DND-41 (cell line): ENCODE measurements at regions not wholly inside any gene's neighbourhood (a gene's known extent, or its start where the extent isn't known, plus 50 kb on each side); places are given as distances from the start of the nearest gene placed in this dataset.
"Not testable (repeated sequence)": the region's sequence is repeated elsewhere in the genome, so short reads cannot be mapped to it uniquely, and the experiment has no call there.

ENCODE experiments used
- ATAC-seq: fragments of 200-7000 bp; cut with Tn5 transposase; 3 replicates; pipeline ENCODE4 v1.9.1; 2021; ENCODE audit warnings: low read depth; ENCODE audit not compliant: insufficient read depth
- DNase-seq: peaks from one replicate; pipeline ENCODE4 v3.0.0-alpha.2; 2020
- H2AFZ ChIP-seq: 2 replicates; pipeline ENCODE4 v1.6.0; 2012; ENCODE audit warnings: low read depth, low read length
- H3K27ac ChIP-seq: 2 replicates; pipeline ENCODE4 v1.5.1; 2012; ENCODE audit warnings: low read length, inconsistent platforms
- H3K27me3 ChIP-seq: fragments of 200-600 bp; sonication (generic); 2 replicates; pipeline ENCODE4 v1.6.0; 2012; ENCODE audit warnings: low read length, mild to moderate bottlenecking, inconsistent platforms; ENCODE audit not compliant: insufficient read depth, poor library complexity
- H3K36me3 ChIP-seq: 2 replicates; pipeline ENCODE4 v1.5.1; 2012; ENCODE audit warnings: low read length, inconsistent platforms; ENCODE audit not compliant: insufficient read depth
- H3K4me1 ChIP-seq: 2 replicates; pipeline ENCODE4 v1.5.1; 2012; ENCODE audit warnings: mild to moderate bottlenecking, low read length; ENCODE audit not compliant: insufficient read depth
- H3K4me2 ChIP-seq: 2 replicates; pipeline ENCODE4 v1.6.0; 2012; ENCODE audit warnings: mild to moderate bottlenecking, moderate library complexity, low read length, inconsistent platforms; ENCODE audit not compliant: insufficient read depth
- H3K4me3 ChIP-seq, 2 experiments: fragments of 200-600 bp in 1 of 2; shearing (Covaris generic) in 1 of 2; 2 replicates each; pipeline ENCODE4 v1.5.1; 2012 to 2016; ENCODE audit warnings: inconsistent platforms in 2 of 2, low read length in 2 of 2, mild to moderate bottlenecking in 2 of 2, low read depth in 1 of 2, moderate library complexity in 1 of 2
- H3K79me2 ChIP-seq: 2 replicates; pipeline ENCODE4 v1.6.0; 2012; ENCODE audit warnings: low read length, inconsistent platforms; ENCODE audit not compliant: insufficient read depth
- H3K9ac ChIP-seq: 2 replicates; pipeline ENCODE4 v1.6.0; 2012; ENCODE audit warnings: low read depth, mild to moderate bottlenecking, inconsistent platforms, low read length, moderate library complexity
- H3K9me3 ChIP-seq: 2 replicates; pipeline ENCODE4 v1.5.1; 2012; ENCODE audit warnings: low read length, moderate library complexity, mild to moderate bottlenecking, inconsistent platforms; ENCODE audit not compliant: insufficient read depth, severe bottlenecking
- H4K20me1 ChIP-seq: 2 replicates; pipeline ENCODE4 v1.6.0; 2012; ENCODE audit warnings: low read length; ENCODE audit not compliant: insufficient read depth
- EZH2 ChIP-seq: IDR thresholded peaks from 3 replicates; pipeline ENCODE4 v1.6.1; 2012; ENCODE audit warnings: borderline replicate concordance, low read depth, mild to moderate bottlenecking, moderate library complexity, low read length, inconsistent platforms; ENCODE audit not compliant: severe bottlenecking
- TF ChIP-seq, protein P1 (sequence below): IDR thresholded peaks from 2 replicates; pipeline ENCODE4 v1.5.1; 2012; ENCODE audit warnings: borderline replicate concordance, low read length, moderate library complexity, mild to moderate bottlenecking; ENCODE audit not compliant: poor library complexity, severe bottlenecking; ENCODE audit errors: extremely low read depth

DNA sequence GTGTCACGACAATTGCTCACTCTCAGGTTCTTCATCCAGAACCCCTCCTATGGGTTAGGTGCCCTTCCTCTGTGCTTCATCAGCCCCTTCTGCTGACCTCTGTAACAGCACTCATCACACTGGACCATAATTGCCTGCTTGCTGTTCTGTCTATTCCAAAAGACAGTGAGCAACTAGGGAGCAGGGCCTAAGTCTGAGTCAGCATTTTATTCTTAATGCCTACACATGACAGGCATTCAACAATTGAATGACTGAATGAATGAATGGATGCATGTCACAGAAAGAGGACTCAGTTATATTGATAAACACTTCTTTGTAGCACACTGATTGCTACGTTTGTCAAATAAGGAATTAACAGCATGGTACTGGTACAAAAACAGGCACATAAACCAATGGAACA lies 317.0 kb downstream of the ZIC3 start:
- Histone ChIP-seq H2AFZ (no peak overlapping the region), H3K4me2 (no peak overlapping the region), H3K4me3 (no peak overlapping the region), H3K36me3 (no peaks in the 10 kb centered on the region), H3K79me2 (no peaks in the 10 kb centered on the region), H4K20me1 (no peaks in the 10 kb centered on the region), H3K27me3 (no peaks in the 10 kb centered on the region), H3K9me3 (no peaks in the 10 kb centered on the region), H3K9ac (no peak overlapping the region), H3K27ac (no peak overlapping the region), H3K4me1 (no peaks in the 10 kb centered on the region)
- ATAC-seq (no peak), DNase-seq (no peak)
- TF ChIP-seq, protein P1, sequence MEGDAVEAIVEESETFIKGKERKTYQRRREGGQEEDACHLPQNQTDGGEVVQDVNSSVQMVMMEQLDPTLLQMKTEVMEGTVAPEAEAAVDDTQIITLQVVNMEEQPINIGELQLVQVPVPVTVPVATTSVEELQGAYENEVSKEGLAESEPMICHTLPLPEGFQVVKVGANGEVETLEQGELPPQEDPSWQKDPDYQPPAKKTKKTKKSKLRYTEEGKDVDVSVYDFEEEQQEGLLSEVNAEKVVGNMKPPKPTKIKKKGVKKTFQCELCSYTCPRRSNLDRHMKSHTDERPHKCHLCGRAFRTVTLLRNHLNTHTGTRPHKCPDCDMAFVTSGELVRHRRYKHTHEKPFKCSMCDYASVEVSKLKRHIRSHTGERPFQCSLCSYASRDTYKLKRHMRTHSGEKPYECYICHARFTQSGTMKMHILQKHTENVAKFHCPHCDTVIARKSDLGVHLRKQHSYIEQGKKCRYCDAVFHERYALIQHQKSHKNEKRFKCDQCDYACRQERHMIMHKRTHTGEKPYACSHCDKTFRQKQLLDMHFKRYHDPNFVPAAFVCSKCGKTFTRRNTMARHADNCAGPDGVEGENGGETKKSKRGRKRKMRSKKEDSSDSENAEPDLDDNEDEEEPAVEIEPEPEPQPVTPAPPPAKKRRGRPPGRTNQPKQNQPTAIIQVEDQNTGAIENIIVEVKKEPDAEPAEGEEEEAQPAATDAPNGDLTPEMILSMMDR = no peak
- no peak for TF ChIP-seq EZH2

DNA sequence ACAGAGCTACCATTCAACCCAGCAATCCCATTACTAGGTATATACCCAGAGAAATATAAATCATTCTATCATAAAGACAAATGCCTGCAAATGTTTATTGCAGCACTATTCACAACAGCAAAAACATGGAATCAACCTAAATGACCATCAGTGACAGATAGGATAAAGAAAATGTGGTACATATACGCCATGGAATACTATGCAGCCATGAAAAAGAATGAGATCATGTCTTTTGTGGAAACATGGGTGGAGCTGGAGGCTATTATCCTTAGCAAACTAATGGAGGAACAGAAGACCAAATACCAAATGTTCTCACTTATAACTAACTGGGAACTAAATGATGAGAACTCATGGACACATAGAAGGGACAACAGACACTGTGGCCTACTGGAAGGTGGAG lies 318.9 kb downstream of the ZIC3 start:
- H3K9ac ChIP-seq, H3K9me3 ChIP-seq: not testable (repeated sequence)

DNA sequence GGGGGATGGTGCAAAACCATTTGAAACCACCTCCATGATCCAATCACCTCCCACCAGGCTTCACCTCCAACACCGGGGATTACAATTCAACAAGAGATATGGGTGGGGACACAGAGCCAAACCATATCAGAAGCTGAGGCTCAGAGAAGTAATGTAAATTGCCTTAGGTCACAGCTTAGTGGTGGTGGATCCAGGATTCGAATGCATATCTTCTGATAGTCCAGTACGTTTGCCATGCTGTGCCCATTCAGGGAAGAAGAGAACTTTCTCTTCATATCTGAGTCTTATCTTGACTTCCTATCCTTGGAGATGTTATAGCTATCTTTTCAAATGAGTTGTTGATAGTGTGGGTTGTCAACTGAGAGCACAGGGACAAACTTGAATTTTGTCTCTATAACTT lies 325.5 kb downstream of the ZIC3 start:
- Histone ChIP-seq H4K20me1 (no peaks in the 10 kb centered on the region), H3K4me3 (no peak overlapping the region), H3K4me2 (no peak overlapping the region), H3K36me3 (no peaks in the 10 kb centered on the region), H3K4me1 (no peaks in the 10 kb centered on the region), H3K79me2 (no peaks in the 10 kb centered on the region), H3K9me3 (no peaks in the 10 kb centered on the region), H3K9ac (no peak overlapping the region), H3K27me3 (no peaks in the 10 kb centered on the region), H2AFZ (no peak overlapping the region), H3K27ac (no peak overlapping the region)
- TF ChIP-seq, protein P1 = no peak
- TF ChIP-seq EZH2 = no peak
- no peak for DNase-seq
- ATAC-seq = no peak

More for the DNA sequence above, 318.9 kb downstream of the ZIC3 start:
- not testable (repeated sequence) for H2AFZ ChIP-seq, DNase-seq, H3K4me1 ChIP-seq, H3K4me2 ChIP-seq, H3K27me3 ChIP-seq, H3K79me2 ChIP-seq, H3K4me3 ChIP-seq, H3K36me3 ChIP-seq, ATAC-seq, H4K20me1 ChIP-seq, H3K27ac ChIP-seq

DNA sequence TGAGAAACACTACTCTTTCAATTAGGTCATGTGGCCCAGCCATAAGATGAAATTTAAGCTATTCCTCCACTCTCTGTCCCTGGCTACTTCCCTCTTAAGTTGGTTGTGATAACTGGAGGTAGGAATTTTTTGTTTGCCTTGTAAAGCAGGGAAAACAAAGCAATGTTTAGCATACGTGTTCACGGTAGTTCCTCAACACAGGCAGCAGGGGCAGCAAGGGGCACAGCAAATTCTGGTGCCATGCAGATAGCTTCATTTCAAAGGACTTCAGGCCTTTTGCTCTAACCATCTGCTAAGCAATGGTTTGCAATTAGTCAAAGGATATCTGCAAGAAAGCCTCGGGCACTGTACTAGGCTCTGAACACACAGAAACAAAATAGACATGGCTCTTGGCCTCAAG lies 330.2 kb downstream of the ZIC3 start:
- no peak for ATAC-seq
- Histone ChIP-seq H3K27ac (no peak overlapping the region), H3K9me3 (no peaks in the 10 kb centered on the region)

More for the DNA sequence above, 330.2 kb downstream of the ZIC3 start:
- H3K9ac ChIP-seq = no peak overlapping the region
- no peaks in the 10 kb centered on the region for H3K36me3 ChIP-seq
- no peaks in the 10 kb centered on the region for H3K4me1 ChIP-seq
- no peak overlapping the region for H3K4me2 ChIP-seq
- no peak for DNase-seq
- TF ChIP-seq, protein P1 = no peak
- no peak for TF ChIP-seq EZH2
- no peaks in the 10 kb centered on the region for H4K20me1 ChIP-seq
- no peak overlapping the region for H2AFZ ChIP-seq
- H3K79me2 ChIP-seq = no peaks in the 10 kb centered on the region
- no peak overlapping the region for H3K4me3 ChIP-seq
- no peaks in the 10 kb centered on the region for H3K27me3 ChIP-seq
